RWPE1 (cell line): ENCODE measurements at regions not wholly inside any gene's neighbourhood (a gene's known extent, or its start where the extent isn't known, plus 50 kb on each side); places are given as distances from the start of the nearest gene placed in this dataset.
"Not testable (repeated sequence)": the region's sequence is repeated elsewhere in the genome, so short reads cannot be mapped to it uniquely, and the experiment has no call there.

Experiments used
- CTCF ChIA-PET: fragments of 350-600 bp; sonication (Branson Sonifier 250); formaldehyde crosslinking; extraction: SDS; loops from one replicate; lab custom pipeline; 2021; lab: Yijun Ruan, JAX
- POLR2A ChIA-PET: fragments of 400-600 bp; formaldehyde crosslinking; extraction: SDS; loops from one replicate; lab custom pipeline; 2020; ENCODE audit warnings: antibody characterized with exemption; ENCODE audit not compliant: low non-redundant PET; lab: Yijun Ruan, JAX
- DNase-seq: peaks from one replicate; pipeline ENCODE4 v3.0.0; 2012; ENCODE audit warnings: low spot score
- H3K27ac ChIP-seq: fragments of 450-650 bp; 2 replicates; pipeline ENCODE4 v1.5.1; 2017
- TF ChIP-seq, protein P1 (sequence below): fragments of 450-650 bp; conservative IDR thresholded peaks from 2 replicates; pipeline ENCODE4 v1.5.1; 2017; ENCODE audit warnings: low read depth, mild to moderate bottlenecking

GRCh38 chr1:228889289-228889688 is 154.0 kb downstream of the RHOU start:
- ChIA-PET POLR2A (no interaction called here), CTCF (interaction anchor here (0.6 kb wide), 1 partner anchor 54 kb away, joined by 4 read pairs; no protein-coding TSS in a partner anchor)
- no peak for DNase-seq
- no peak overlapping the region for H3K27ac ChIP-seq
- TF ChIP-seq, protein P1, sequence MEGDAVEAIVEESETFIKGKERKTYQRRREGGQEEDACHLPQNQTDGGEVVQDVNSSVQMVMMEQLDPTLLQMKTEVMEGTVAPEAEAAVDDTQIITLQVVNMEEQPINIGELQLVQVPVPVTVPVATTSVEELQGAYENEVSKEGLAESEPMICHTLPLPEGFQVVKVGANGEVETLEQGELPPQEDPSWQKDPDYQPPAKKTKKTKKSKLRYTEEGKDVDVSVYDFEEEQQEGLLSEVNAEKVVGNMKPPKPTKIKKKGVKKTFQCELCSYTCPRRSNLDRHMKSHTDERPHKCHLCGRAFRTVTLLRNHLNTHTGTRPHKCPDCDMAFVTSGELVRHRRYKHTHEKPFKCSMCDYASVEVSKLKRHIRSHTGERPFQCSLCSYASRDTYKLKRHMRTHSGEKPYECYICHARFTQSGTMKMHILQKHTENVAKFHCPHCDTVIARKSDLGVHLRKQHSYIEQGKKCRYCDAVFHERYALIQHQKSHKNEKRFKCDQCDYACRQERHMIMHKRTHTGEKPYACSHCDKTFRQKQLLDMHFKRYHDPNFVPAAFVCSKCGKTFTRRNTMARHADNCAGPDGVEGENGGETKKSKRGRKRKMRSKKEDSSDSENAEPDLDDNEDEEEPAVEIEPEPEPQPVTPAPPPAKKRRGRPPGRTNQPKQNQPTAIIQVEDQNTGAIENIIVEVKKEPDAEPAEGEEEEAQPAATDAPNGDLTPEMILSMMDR = no peak

GRCh38 chr1:228891272-228892034 is 156.2 kb downstream of the RHOU start:
- DNase-seq = no peak
- POLR2A ChIA-PET = no interaction called here
- TF ChIP-seq, protein P1 = no peak
- H3K27ac ChIP-seq = no peak overlapping the region
- CTCF ChIA-PET = interaction anchor here (0.6 kb wide), 1 partner anchor 196 kb away, joined by 3 read pairs; no protein-coding TSS in a partner anchor

DNA sequence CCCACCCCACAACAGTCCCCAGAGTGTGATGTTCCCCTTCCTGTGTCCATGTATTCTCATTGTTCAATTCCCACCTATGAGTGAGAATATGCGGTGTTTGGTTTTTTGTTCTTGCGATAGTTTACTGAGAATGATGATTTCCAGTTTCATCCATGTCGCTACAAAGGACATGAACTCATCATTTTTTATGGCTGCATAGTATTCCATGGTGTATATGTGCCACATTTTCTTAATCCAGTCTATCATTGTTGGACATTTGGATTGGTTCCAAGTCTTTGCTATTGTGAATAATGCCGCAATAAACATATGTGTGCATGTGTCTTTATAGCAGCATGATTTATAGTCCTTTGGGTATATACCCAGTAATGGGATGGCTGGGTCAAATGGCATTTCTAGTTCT is 156.9 kb downstream of the RHOU start:
- DNase-seq, H3K27ac ChIP-seq, CTCF ChIA-PET, POLR2A ChIA-PET: not testable (repeated sequence)

- H3K27ac ChIP-seq = no peak overlapping the region
- POLR2A ChIA-PET = no interaction called here
- CTCF ChIA-PET = no interaction called here
- TF ChIP-seq, protein P1 = no peak
- no peak for DNase-seq
Observed at GRCh38 chr1:228894442-228894989, 159.2 kb downstream of the RHOU start.

- CTCF ChIA-PET = no interaction called here
- TF ChIP-seq, protein P1 = no peak
- POLR2A ChIA-PET = no interaction called here
- no peak overlapping the region for H3K27ac ChIP-seq
- DNase-seq = no peak
Observed at GRCh38 chr1:228897901-228898300, 162.6 kb downstream of the RHOU start.

DNA sequence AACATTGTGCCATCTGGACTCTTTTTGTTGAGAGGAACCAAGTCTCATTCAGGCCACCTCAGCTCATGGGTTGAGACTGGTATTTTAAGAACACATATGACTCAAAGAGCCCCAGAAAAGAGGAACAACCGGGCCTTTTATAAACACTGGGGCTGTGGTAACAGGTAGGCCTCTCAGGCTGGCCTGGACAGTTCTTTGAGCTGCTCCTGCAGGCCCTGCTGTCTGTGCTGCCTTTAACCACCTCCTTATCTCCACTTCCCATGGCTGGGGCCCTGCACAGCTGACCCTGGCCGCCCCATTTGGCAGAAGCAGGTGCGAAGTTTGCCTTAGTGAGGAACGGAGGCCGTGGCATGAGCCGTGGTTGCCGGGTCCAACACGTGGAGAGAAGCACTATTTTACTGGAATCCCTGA is 163.3 kb downstream of the RHOU start:
- TF ChIP-seq, protein P1 = no peak
- no peak overlapping the region for H3K27ac ChIP-seq
- no peak for DNase-seq
- POLR2A ChIA-PET = no interaction called here
- CTCF ChIA-PET = no interaction called here

GRCh38 chr1:228899421-228899956 is 164.2 kb downstream of the RHOU start:
- ChIA-PET POLR2A (interaction anchor here (0.6 kb wide), 1 partner anchor 97 kb away, joined by 3 read pairs; no protein-coding TSS in a partner anchor), CTCF (no interaction called here)
- no peak overlapping the region for H3K27ac ChIP-seq
- no peak for DNase-seq
- TF ChIP-seq, protein P1 = no peak
